GM12864 (cell line): ENCODE measurements at regions not wholly inside any gene's neighbourhood (a gene's known extent, or its start where the extent isn't known, plus 50 kb on each side); places are given as distances from the start of the nearest gene placed in this dataset.

ENCODE experiments used
- DNase-seq: peaks from one replicate; pipeline ENCODE4 v3.0.0-alpha.2; 2011; ENCODE audit warnings: low read depth
- H3K4me3 ChIP-seq: 2 replicates; pipeline ENCODE4 v1.5.1; 2011; ENCODE audit warnings: mild to moderate bottlenecking, low read depth, low read length, control low read depth
- CTCF ChIP-seq: IDR thresholded peaks from 2 replicates; pipeline ENCODE4 v1.5.1; 2011; ENCODE audit warnings: low read depth, mild to moderate bottlenecking, moderate library complexity, low read length, control low read depth, inconsistent platforms; ENCODE audit errors: missing control alignments

DNA sequence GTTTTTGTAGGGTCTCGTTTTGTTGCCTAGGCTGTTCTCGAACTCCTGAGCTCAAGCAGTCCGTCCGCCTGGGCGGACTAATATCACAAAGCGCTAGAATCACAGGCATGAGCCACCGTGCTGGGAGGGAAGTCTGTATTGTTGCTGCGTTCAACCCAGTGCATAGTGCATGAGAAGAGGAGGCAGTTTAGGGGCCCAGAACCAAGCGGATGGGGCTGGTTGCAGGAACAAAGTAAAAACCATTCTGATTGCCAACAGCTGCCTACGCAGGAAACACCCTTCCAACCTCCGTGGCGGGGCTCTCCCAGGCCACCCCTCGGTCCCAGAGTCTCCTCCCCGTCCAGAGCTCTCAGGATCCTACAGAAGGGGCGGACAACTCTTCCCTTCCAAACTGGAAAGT, 87.1 kb downstream of the ANXA2R start:
- TF ChIP-seq CTCF = no peak
- H3K4me3 ChIP-seq = no peak overlapping the region
- DNase-seq = no peak

- no peak for TF ChIP-seq CTCF
- no peak overlapping the region; the same call in 1 of the 2 replicates for H3K4me3 ChIP-seq
- no peak for DNase-seq
Measured at GRCh38 chr5:42952578-42952974, 87.5 kb downstream of the ANXA2R start.

DNA sequence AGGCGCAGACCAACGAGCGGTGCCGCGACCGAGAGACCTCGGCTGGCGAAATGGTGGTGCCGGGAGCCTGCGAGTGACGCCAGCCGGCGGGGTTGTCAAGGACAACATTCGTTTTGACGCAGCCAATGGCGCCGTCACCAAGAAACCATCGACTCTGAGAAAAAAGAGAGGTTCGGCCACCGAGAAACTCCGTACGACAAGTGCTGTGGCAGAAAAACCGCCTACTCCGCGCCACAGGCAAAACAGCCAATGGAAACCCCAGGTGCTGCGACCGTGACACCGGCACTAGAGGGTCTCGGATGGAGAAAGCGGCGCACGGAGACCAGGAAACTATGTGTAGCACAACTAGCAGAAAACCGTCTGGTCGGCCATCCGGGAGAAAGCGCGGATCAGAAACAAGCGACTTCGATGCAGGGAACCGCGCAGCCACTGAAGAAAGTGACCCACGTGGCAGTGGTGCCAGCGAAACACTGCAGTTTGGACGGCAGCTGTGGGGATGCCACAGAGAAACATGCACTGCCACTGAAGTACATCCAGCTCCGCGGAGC, 88.8 kb downstream of the ANXA2R start:
- TF ChIP-seq CTCF = no peak
- no peak for DNase-seq
- H3K4me3 ChIP-seq = peak overlapping the region; percentile 58

GRCh38 chr5:42950456-42951292, 89.4 kb downstream of the ANXA2R start:
- H3K4me3 ChIP-seq = peak overlapping the region; percentile 58
- TF ChIP-seq CTCF = no peak
- DNase-seq = no peak

DNA sequence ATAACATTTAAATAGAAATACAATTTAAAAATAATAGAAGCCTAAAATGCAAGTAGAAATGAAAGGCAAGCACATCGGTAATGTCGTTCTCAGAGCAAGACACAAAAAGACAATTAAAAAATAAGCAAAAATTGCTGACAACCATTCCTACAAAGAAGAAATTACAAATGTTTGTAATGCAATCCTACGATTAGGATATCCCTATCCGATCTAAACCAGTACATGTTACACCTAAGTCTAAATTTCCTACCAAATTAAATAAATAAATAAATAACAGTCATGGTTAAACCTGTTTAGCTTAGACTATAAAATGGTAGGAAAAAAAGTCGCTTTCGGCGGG, 90.0 kb downstream of the ANXA2R start:
- DNase-seq = no peak
- TF ChIP-seq CTCF = no peak
- peak overlapping the region; percentile 58; the same call in 1 of the 2 replicates for H3K4me3 ChIP-seq

DNA sequence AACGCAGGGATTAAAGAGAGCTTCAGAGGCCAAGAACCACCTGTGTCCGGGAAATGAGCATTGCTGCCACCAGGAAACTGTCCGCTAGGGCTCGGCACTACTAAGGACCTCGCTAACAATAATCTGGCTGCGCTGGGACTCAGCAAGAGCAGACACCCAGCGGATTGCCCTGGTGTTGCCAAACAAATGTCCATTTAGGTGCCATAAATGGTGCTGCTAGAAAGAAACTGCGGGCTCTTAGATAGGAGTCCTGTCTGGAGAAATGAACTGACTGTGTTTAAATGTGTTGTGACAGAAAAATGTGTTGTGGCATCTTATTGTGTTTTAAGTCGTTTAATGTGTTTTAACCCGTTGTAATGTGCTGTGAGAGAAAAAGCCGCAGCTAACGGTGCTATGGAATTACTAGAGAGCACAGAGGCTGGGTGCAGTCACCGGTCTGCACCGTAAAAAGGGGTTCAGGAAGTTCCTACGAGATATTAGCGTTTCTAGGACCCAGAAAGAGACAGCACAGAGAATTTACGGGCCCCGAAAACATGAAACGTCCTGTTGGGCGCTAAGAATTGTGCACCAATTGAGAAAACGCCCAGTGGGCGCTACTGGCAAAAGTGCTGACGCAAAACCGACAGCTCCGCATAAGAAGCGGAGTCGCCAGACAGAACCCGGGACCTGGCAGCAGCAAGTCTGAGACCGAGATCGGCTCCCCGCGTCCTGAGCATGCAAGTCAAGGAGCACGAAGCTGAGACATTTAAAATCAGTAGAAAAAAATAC, 90.6 kb downstream of the ANXA2R start:
- H3K4me3 ChIP-seq = peak overlapping the region; percentile 15
- peak; percentile 60 for TF ChIP-seq CTCF
- DNase-seq = peak; percentile 65

DNA sequence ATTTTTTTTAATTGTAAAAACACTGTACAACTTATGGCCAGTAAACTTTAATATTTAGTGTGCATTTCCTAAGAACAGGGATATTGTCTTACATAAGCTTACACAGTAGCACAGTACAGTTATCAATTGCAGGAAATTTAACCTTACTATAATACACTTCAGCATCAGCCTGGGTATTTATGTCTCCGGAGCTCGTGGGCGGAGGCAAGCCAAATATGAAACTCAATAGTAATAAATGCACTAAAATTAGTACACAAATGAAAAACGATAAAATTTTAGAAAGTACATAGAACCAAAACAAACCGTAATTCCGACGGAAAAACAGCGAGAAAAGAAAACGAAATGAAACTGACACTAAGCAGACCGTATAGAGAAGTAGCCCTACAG, 91.2 kb downstream of the ANXA2R start:
- DNase-seq = no peak
- peak overlapping the region; percentile 15; the same call in 1 of the 2 replicates for H3K4me3 ChIP-seq
- TF ChIP-seq CTCF = no peak
